LNCAP (cell line): ENCODE measurements at regions not wholly inside any gene's neighbourhood (a gene's known extent, or its start where the extent isn't known, plus 50 kb on each side); places are given as distances from the start of the nearest gene placed in this dataset.

Source experiments
- TF ChIP-seq, protein P1 (sequence below): fragments of 450-650 bp; IDR thresholded peaks from 2 replicates; pipeline ENCODE4 v1.5.1; 2017; ENCODE audit warnings: mild to moderate bottlenecking

DNA sequence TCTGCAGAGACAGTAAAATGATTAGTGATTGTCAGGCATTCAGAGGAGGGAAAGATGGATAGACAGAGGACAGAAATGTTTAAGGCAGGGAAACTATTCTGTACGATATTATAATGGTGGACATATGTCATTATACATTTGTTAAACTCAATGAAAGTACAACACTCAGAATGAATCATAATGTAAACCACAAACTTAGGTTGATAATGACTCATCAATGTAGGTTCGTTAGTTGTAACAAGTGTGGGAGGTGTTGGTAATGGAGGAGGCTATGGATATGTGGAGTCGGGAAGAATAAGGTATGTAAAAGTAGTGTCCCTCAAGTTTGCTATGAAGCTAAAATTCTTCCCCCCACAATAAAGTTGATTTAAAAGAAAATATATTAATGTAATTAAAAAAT lies 455.0 kb downstream of the BRINP3 start:
- TF ChIP-seq, protein P1, sequence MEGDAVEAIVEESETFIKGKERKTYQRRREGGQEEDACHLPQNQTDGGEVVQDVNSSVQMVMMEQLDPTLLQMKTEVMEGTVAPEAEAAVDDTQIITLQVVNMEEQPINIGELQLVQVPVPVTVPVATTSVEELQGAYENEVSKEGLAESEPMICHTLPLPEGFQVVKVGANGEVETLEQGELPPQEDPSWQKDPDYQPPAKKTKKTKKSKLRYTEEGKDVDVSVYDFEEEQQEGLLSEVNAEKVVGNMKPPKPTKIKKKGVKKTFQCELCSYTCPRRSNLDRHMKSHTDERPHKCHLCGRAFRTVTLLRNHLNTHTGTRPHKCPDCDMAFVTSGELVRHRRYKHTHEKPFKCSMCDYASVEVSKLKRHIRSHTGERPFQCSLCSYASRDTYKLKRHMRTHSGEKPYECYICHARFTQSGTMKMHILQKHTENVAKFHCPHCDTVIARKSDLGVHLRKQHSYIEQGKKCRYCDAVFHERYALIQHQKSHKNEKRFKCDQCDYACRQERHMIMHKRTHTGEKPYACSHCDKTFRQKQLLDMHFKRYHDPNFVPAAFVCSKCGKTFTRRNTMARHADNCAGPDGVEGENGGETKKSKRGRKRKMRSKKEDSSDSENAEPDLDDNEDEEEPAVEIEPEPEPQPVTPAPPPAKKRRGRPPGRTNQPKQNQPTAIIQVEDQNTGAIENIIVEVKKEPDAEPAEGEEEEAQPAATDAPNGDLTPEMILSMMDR = no peak

DNA sequence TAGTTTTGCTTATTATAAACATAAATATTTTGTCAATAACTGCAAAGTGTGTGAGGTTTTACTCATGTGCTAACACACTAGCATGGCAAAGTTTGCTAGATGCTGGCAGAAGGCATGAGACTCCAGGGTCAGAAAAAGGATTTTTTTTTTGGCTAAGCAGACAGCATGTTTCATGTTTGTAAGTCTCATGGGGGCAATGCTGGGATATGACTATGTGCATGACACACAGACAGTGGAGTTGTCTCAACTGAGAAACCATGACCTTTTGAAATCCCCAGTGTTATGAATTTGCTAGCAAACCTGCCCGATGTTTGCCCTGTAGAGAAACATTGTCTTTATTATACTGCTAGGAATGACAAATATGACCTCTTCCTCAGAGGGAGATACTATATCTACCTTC lies 448.2 kb downstream of the BRINP3 start:
- TF ChIP-seq, protein P1 = no peak

DNA sequence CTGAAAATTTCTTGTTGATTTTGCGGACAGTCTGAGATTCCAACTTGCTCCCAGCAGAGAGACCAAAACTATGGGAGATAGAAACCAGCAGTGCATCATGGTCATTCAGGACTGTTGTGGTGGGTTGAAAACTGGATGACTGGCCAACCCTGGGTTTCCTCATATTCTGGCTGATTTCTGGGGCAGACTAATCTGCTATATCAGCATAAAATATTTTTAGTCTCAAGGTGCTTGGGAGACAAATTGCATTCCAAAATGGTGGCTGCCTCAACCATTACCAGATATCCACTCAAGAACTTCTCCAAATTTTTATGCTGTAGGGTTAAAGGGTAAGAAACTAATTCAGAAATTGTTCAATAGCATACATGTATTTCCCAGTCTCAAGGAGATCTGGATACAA lies 434.0 kb downstream of the BRINP3 start:
- TF ChIP-seq, protein P1 = no peak

DNA sequence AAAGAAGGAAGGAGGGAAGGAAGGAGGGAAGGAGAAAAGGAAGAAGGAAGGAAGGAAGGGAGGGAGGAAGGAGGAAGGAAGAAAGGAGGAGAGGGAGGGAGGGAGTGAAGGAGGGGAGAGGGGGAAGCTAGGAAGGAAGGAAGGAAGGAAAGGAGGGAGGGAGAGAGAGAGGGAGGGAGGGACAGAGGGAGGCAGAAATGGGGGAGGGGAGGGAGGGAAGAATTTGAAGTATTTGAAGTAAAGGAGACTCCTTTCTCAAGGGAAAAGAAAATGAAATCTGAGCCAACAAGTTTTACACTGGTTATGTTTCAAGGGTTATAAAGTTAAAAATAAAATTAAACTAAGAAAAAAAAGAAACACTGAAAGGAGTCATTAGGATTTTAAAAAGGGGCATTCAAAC lies 431.4 kb downstream of the BRINP3 start:
- TF ChIP-seq, protein P1 = no peak
